ENCODE measurements at regions not wholly inside any gene's neighbourhood (a gene's known extent, or its start where the extent isn't known, plus 50 kb on each side); places are given as distances from the start of the nearest gene placed in this dataset.

- intact Hi-C loops (cut with DNase I), result no loop called here
- ATAC-seq (no peak), DNase-seq (no peak)
Observed at GRCh38 chr7:35992436-35992835, 160.6 kb upstream of the EEPD1 start.

- ATAC-seq (no peak), DNase-seq (no peak)
- intact Hi-C loops (cut with DNase I), result no loop called here
Observed at GRCh38 chr7:35993113-35993512, 159.9 kb upstream of the EEPD1 start.

GRCh38 chr7:35993676-35994606 is 159.1 kb upstream of the EEPD1 start:
- no peak for ATAC-seq
- intact Hi-C loops (cut with DNase I), result no loop called here

GRCh38 chr7:35995334-35995733 is 157.7 kb upstream of the EEPD1 start:
- ATAC-seq (no peak), DNase-seq (no peak)
- intact Hi-C loops (cut with DNase I), result no loop called here

More at GRCh38 chr7:35993676-35994606, 159.1 kb upstream of the EEPD1 start:
- DNase-seq, result no peak

GRCh38 chr7:35998481-35998880 is 154.6 kb upstream of the EEPD1 start:
- no peak for DNase-seq
- intact Hi-C loops (cut with DNase I), result no loop called here

GRCh38 chr7:36001546-36001945 is 151.5 kb upstream of the EEPD1 start:
- intact Hi-C loops (cut with DNase I), result no loop called here
- DNase-seq (no peak), ATAC-seq (no peak)

More at GRCh38 chr7:35998481-35998880, 154.6 kb upstream of the EEPD1 start:
- no peak for ATAC-seq

GRCh38 chr7:36002900-36003299 is 150.2 kb upstream of the EEPD1 start:
- intact Hi-C loops (cut with DNase I), result no loop called here
- DNase-seq, result no peak
- no peak for ATAC-seq

- ATAC-seq (no peak), DNase-seq (no peak)
- intact Hi-C loops (cut with DNase I), result no loop called here
Observed at GRCh38 chr7:36003343-36003742, 149.7 kb upstream of the EEPD1 start.

GRCh38 chr7:36005293-36005692 is 147.8 kb upstream of the EEPD1 start:
- ATAC-seq, result no peak
- no peak for DNase-seq
- intact Hi-C loops (cut with DNase I), result no loop called here

GRCh38 chr7:36005876-36006275 is 147.2 kb upstream of the EEPD1 start:
- no peak for DNase-seq
- ATAC-seq, result no peak
- intact Hi-C loops (cut with DNase I), result no loop called here

GRCh38 chr7:36006636-36007229 is 146.3 kb upstream of the EEPD1 start:
- intact Hi-C loops (cut with DNase I), result no loop called here

GRCh38 chr7:36010656-36011587 is 142.1 kb upstream of the EEPD1 start:
- ATAC-seq, result no peak

More at GRCh38 chr7:36006636-36007229, 146.3 kb upstream of the EEPD1 start:
- DNase-seq, result no peak
- no peak for ATAC-seq

GRCh38 chr7:36011588-36011965 is 141.5 kb upstream of the EEPD1 start:
- intact Hi-C loops (cut with DNase I), result no loop called here
- DNase-seq (no peak), ATAC-seq (no peak)

More at GRCh38 chr7:36010656-36011587, 142.1 kb upstream of the EEPD1 start:
- intact Hi-C loops (cut with DNase I), result no loop called here
- DNase-seq, result no peak

- DNase-seq (no peak), ATAC-seq (no peak)
- intact Hi-C loops (cut with DNase I), result no loop called here
Observed at GRCh38 chr7:36013246-36014014, 139.6 kb upstream of the EEPD1 start.

GRCh38 chr7:36014961-36015360 is 138.1 kb upstream of the EEPD1 start:
- intact Hi-C loops (cut with DNase I), result no loop called here
- DNase-seq (no peak), ATAC-seq (no peak)

GRCh38 chr7:36015733-36016132 is 137.3 kb upstream of the EEPD1 start:
- ATAC-seq, result no peak
- no peak for DNase-seq
- intact Hi-C loops (cut with DNase I), result no loop called here

- no peak for DNase-seq
- intact Hi-C loops (cut with DNase I), result no loop called here
- no peak for ATAC-seq
Observed at GRCh38 chr7:36016648-36017047, 136.4 kb upstream of the EEPD1 start.

GRCh38 chr7:36017111-36017510 is 135.9 kb upstream of the EEPD1 start:
- DNase-seq (no peak), ATAC-seq (no peak)
- intact Hi-C loops (cut with DNase I), result no loop called here
